SK-N-SH (cell line): ENCODE measurements at regions not wholly inside any gene's neighbourhood (a gene's known extent, or its start where the extent isn't known, plus 50 kb on each side); places are given as distances from the start of the nearest gene placed in this dataset.

Experiments used
- CTCF ChIA-PET: fragments of 300-600, 350-600 bp; formaldehyde crosslinking; extraction: SDS; loops from one replicate; lab custom pipeline; 2021; lab: Yijun Ruan, JAX
- POLR2A ChIA-PET: fragments of 350-600 bp; sonication (Branson Sonifier 250); formaldehyde crosslinking; extraction: SDS; loops from one replicate; lab custom pipeline; 2020; ENCODE audit warnings: antibody characterized with exemption, inconsistent platforms; lab: Yijun Ruan, JAX
- DNase-seq: peaks from one replicate; pipeline ENCODE4 v3.0.0; 2012
- H2AFZ ChIP-seq: fragments of 200-600 bp; sonication (generic); 2 replicates; pipeline ENCODE4 v1.8.1; 2016; ENCODE audit warnings: antibody characterized with exemption, mild to moderate bottlenecking, low read depth
- H3F3A ChIP-seq: fragments of 200-600 bp; sonication (generic); replicated peaks from 2 replicates; pipeline ENCODE3; 2016; ENCODE audit warnings: antibody characterized with exemption, mild to moderate bottlenecking; ENCODE audit not compliant: insufficient read depth
- H3K27ac ChIP-seq, 2 experiments: fragments of 200-500 bp in 1 of 2; fragments of 200-600 bp in 1 of 2; sonication (Bioruptor generic) in 1 of 2; sonication (generic), shearing (Covaris generic) in 1 of 2; 2 replicates each; pipeline versions ENCODE4 v1.5.1 to v1.6.1; 2014 to 2016; ENCODE audit warnings: low read depth in 2 of 2, inconsistent platforms in 1 of 2, low read length in 1 of 2, mild to moderate bottlenecking in 1 of 2, mixed read lengths in 1 of 2
- H3K27me3 ChIP-seq: fragments of 200-600 bp; sonication (generic), shearing (Covaris generic); 2 replicates; pipeline ENCODE4 v1.6.1; 2016; ENCODE audit warnings: mixed run types; ENCODE audit not compliant: insufficient read depth
- H3K36me3 ChIP-seq, 2 experiments: fragments of 200-500 bp in 1 of 2; fragments of 200-600 bp in 1 of 2; sonication (Bioruptor generic) in 1 of 2; sonication (generic) in 1 of 2; replicated peaks in 1 of 2; 2 replicates each; pipeline versions ENCODE3 to v1.5.1; 2014 to 2016; ENCODE audit warnings: low read length in 1 of 2, mild to moderate bottlenecking in 1 of 2; ENCODE audit not compliant: insufficient read depth in 2 of 2, control insufficient read depth in 1 of 2
- H3K4me1 ChIP-seq, 2 experiments: fragments of 200-500 bp in 1 of 2; fragments of 200-600 bp in 1 of 2; sonication (Bioruptor generic) in 1 of 2; sonication (generic), shearing (Covaris generic) in 1 of 2; 2 replicates each; pipeline versions ENCODE4 v1.5.1 to v1.6.1; 2014 to 2016; ENCODE audit warnings: low read depth in 1 of 2, low read length in 1 of 2, mixed run types in 1 of 2; ENCODE audit not compliant: insufficient read depth in 2 of 2, control insufficient read depth in 1 of 2
- H3K4me2 ChIP-seq: fragments of 200-600 bp; sonication (generic), shearing (Covaris generic); 2 replicates; pipeline ENCODE4 v1.6.1; 2017; ENCODE audit warnings: mixed run types
- H3K4me3 ChIP-seq, 2 experiments: fragments of 200-500 bp in 1 of 2; fragments of 200-600 bp in 1 of 2; sonication (Bioruptor generic) in 1 of 2; sonication (generic), shearing (Covaris generic) in 1 of 2; 2 replicates each; pipeline versions ENCODE4 v1.5.1 to v1.8.1; 2014 to 2016; ENCODE audit warnings: low read depth in 2 of 2, inconsistent platforms in 1 of 2, low read length in 1 of 2, mild to moderate bottlenecking in 1 of 2, mixed read lengths in 1 of 2, moderate library complexity in 1 of 2
- H3K79me2 ChIP-seq: fragments of 200-600 bp; sonication (generic); 2 replicates; pipeline ENCODE4 v1.8.1; 2017; ENCODE audit warnings: mild to moderate bottlenecking; ENCODE audit not compliant: insufficient read depth
- H3K9ac ChIP-seq: fragments of 200-600 bp; sonication (generic); 2 replicates; pipeline ENCODE4 v1.6.1; 2017; ENCODE audit warnings: mixed run types
- H3K9me2 ChIP-seq: fragments of 200-600 bp; sonication (generic); 2 replicates; pipeline ENCODE4 v1.6.1; 2017; ENCODE audit warnings: mixed run types
- H3K9me3 ChIP-seq: fragments of 200-600 bp; sonication (generic); 2 replicates; pipeline ENCODE4 v1.6.1; 2017; ENCODE audit warnings: mixed run types, mild to moderate bottlenecking, moderate library complexity
- H4K20me1 ChIP-seq: fragments of 200-600 bp; sonication (generic); 2 replicates; pipeline ENCODE4 v1.6.1; 2017; ENCODE audit warnings: mild to moderate bottlenecking, mixed run types; ENCODE audit not compliant: insufficient read depth
- ELF1 ChIP-seq: IDR thresholded peaks from 2 replicates; pipeline ENCODE4 v1.4.0; 2012
- EP300 ChIP-seq, 2 experiments: IDR thresholded peaks; 2 replicates each; pipeline versions ENCODE4 v1.4.0 to v1.6.1; 2012; ENCODE audit warnings: borderline replicate concordance in 1 of 2, low read depth in 1 of 2, low read length in 1 of 2
- FOXJ3 ChIP-seq: sonication (generic); formaldehyde crosslinking; IDR thresholded peaks from 2 replicates; pipeline ENCODE4 v1.5.1; 2020; ENCODE audit warnings: mild to moderate bottlenecking, missing genetic modification reagents
- GABPA ChIP-seq: IDR thresholded peaks from 2 replicates; pipeline ENCODE4 v1.4.0; 2012; ENCODE audit warnings: low read depth, mild to moderate bottlenecking
- GATA2 ChIP-seq: sonication (generic); formaldehyde crosslinking; IDR thresholded peaks from 2 replicates; pipeline ENCODE4 v1.5.0; 2020; ENCODE audit warnings: mild to moderate bottlenecking, missing genetic modification reagents
- JUND ChIP-seq: IDR thresholded peaks from 2 replicates; pipeline ENCODE4 v1.4.0; 2012
- MEF2A ChIP-seq: IDR thresholded peaks from 2 replicates; pipeline ENCODE4 v1.4.0; 2012; ENCODE audit warnings: low read depth, borderline replicate concordance
- MXI1 ChIP-seq: IDR thresholded peaks from 2 replicates; pipeline ENCODE4 v1.6.1; 2012; ENCODE audit warnings: mild to moderate bottlenecking, low read depth, low read length, improper control_type of control experiment
- NRF1 ChIP-seq: IDR thresholded peaks from 2 replicates; pipeline ENCODE4 v1.6.1; 2012; ENCODE audit warnings: low read depth, mild to moderate bottlenecking, low read length
- RAD21 ChIP-seq: IDR thresholded peaks from 2 replicates; pipeline ENCODE4 v1.6.1; 2012; ENCODE audit warnings: mild to moderate bottlenecking, low read length
- RCOR1 ChIP-seq: fragments of 150-350 bp; IDR thresholded peaks from 2 replicates; pipeline ENCODE4 v1.6.1; 2017; ENCODE audit warnings: antibody characterized with exemption, low read length
- RFX5 ChIP-seq: IDR thresholded peaks from 2 replicates; pipeline ENCODE4 v1.6.1; 2012; ENCODE audit warnings: mild to moderate bottlenecking, improper control_type of control experiment, low read length
- SIN3A ChIP-seq: IDR thresholded peaks from 2 replicates; pipeline ENCODE4 v1.6.1; 2012; ENCODE audit warnings: low read depth, mild to moderate bottlenecking, low read length, moderate library complexity, borderline replicate concordance
- TAF1 ChIP-seq: IDR thresholded peaks from 2 replicates; pipeline ENCODE4 v1.6.1; 2012; ENCODE audit warnings: low read depth, mild to moderate bottlenecking, low read length, moderate library complexity, borderline replicate concordance
- USF1 ChIP-seq: IDR thresholded peaks from 2 replicates; pipeline ENCODE4 v1.4.0; 2012; ENCODE audit warnings: low read depth, borderline replicate concordance
- USF2 ChIP-seq: fragments of 150-350 bp; IDR thresholded peaks from 2 replicates; pipeline ENCODE4 v1.6.1; 2017; ENCODE audit warnings: antibody characterized with exemption, low read length, low read depth, borderline replicate concordance
- ZBTB33 ChIP-seq: IDR thresholded peaks from 2 replicates; pipeline ENCODE4 v1.4.0; 2012; ENCODE audit warnings: low read depth, borderline replicate concordance
- WGBS: methylation state at CpG from one replicate; pipeline ENCODE4 v1.1.6; 2017; ENCODE audit warnings: low lambda C conversion rate; 5-methylcytosine and 5-hydroxymethylcytosine counted together

GRCh38 chr5:74254257-74254656, 386.3 kb downstream of the ENC1 start:
- H2AFZ ChIP-seq, result no peak overlapping the region
- no peaks in the 10 kb centered on the region for H3K9me2 ChIP-seq
- H3K9me3 ChIP-seq, result no peaks in the 10 kb centered on the region
- H3K4me1 ChIP-seq, result peaks cover 3 to 14% of the 10 kb centered on the region in 2 experiments; a peak in 2 of 4 replicates
- no peaks in the 10 kb centered on the region for H3F3A ChIP-seq
- DNase-seq, result no peak
- no peak overlapping the region for H3K9ac ChIP-seq
- no peaks in the 10 kb centered on the region for H4K20me1 ChIP-seq
- H3K4me3 ChIP-seq, result no peak overlapping the region
- ChIA-PET CTCF (no interaction called here), POLR2A (no interaction called here)
- TF ChIP-seq ZBTB33, result no peak
- no peak for TF ChIP-seq MXI1
- TF ChIP-seq EP300 (IDR thresholded peaks at IDR 0.05; ENCODE audit: borderline replicate concordance in 1 of 2, low read depth in 1 of 2, low read length in 1 of 2), result no peak
- no peak for TF ChIP-seq MEF2A
- no peak for TF ChIP-seq USF2
- TF ChIP-seq GATA2, result no peak
- no peak for TF ChIP-seq ELF1
- TF ChIP-seq RFX5, result no peak
- TF ChIP-seq NRF1, result no peak
- TF ChIP-seq GABPA, result no peak
- TF ChIP-seq JUND, result no peak
- no peak for TF ChIP-seq FOXJ3 (CRISPR knock-in tag)
- TF ChIP-seq RCOR1, result no peak
- no peak for TF ChIP-seq SIN3A
- no peak for TF ChIP-seq USF1
- no peak for TF ChIP-seq RAD21
- TF ChIP-seq TAF1, result no peak
- TF ChIP-seq, all 33 proteins: peak for 0
- Histone ChIP-seq H3K36me3 (no peaks in the 10 kb centered on the region), H3K79me2 (no peaks in the 10 kb centered on the region), H3K27me3 (no peaks in the 10 kb centered on the region), H3K27ac (no peak overlapping the region), H3K4me2 (no peak overlapping the region)
- WGBS, result 61% methylated on average over 1 of the region's 1 CpG
